CD4-positive, CD25-positive, alpha-beta regulatory T cell (primary cell): ENCODE measurements at regions not wholly inside any gene's neighbourhood (a gene's known extent, or its start where the extent isn't known, plus 50 kb on each side); places are given as distances from the start of the nearest gene placed in this dataset.

ENCODE experiments used
- ATAC-seq, 2 donors: fragments of 150-1000 bp; cut with Tn5 transposase; one replicate each; pipeline ENCODE4 v1.10.0; 2021; ENCODE audit warnings: low read depth in 2 of 2, moderate number of reproducible peaks in 2 of 2, moderate library complexity in 1 of 2
- DNase-seq, 3 donors: peaks; one replicate each; pipeline versions ENCODE4 v3.0.0 to v3.0.0-alpha.2; 2012 to 2022; ENCODE audit warnings: mixed read lengths in 1 of 3
- H3K27ac ChIP-seq: one replicate; pipeline ENCODE4 v1.7.0; 2013; ENCODE audit warnings: mild to moderate bottlenecking, low read length; ENCODE audit not compliant: insufficient read depth, poor library complexity, severe bottlenecking
- H3K27me3 ChIP-seq: one replicate; pipeline ENCODE4 v1.7.0; 2013; ENCODE audit warnings: low read length; ENCODE audit not compliant: control insufficient read depth, insufficient read depth
- H3K36me3 ChIP-seq: one replicate; pipeline ENCODE4 v1.7.0; 2013; ENCODE audit warnings: mild to moderate bottlenecking, low read length, moderate library complexity; ENCODE audit not compliant: control insufficient read depth, insufficient read depth
- H3K4me1 ChIP-seq: 2 replicates; pipeline ENCODE4 v1.7.0; 2013; ENCODE audit warnings: mild to moderate bottlenecking, low read length; ENCODE audit not compliant: insufficient read depth, control insufficient read depth, poor library complexity, severe bottlenecking
- H3K4me3 ChIP-seq: one replicate; pipeline ENCODE4 v1.7.0; 2013; ENCODE audit warnings: low read depth, mild to moderate bottlenecking, low read length, moderate library complexity
- H3K9me3 ChIP-seq, 2 experiments: 1 replicate in 1 of 2; 2 replicates in 1 of 2; pipeline ENCODE4 v1.7.0; 2013; ENCODE audit warnings: low read length in 2 of 2, mild to moderate bottlenecking in 1 of 2, moderate library complexity in 1 of 2; ENCODE audit not compliant: control insufficient read depth in 2 of 2
- H3K27ac Mint-ChIP-seq, 3 donors: one replicate each; pipeline ENCODE4 v1.8.0; 2020 to 2022; ENCODE audit warnings: mild to moderate bottlenecking in 3 of 3, mixed read lengths in 3 of 3, moderate library complexity in 2 of 3
- H3K27me3 Mint-ChIP-seq: one replicate; pipeline ENCODE4 v1.8.0; 2022; ENCODE audit warnings: mild to moderate bottlenecking, mixed read lengths
- H3K36me3 Mint-ChIP-seq: one replicate; pipeline ENCODE4 v1.8.0; 2020; ENCODE audit warnings: mixed read lengths
- H3K4me1 Mint-ChIP-seq, 4 donors: one replicate each; pipeline ENCODE4 v1.8.0; 2020 to 2022; ENCODE audit warnings: mixed read lengths in 4 of 4, mild to moderate bottlenecking in 1 of 4
- H3K4me3 Mint-ChIP-seq, 4 donors: one replicate each; pipeline ENCODE4 v1.8.0; 2020 to 2022; ENCODE audit warnings: mild to moderate bottlenecking in 4 of 4, mixed read lengths in 4 of 4, moderate library complexity in 3 of 4
- H3K9me3 Mint-ChIP-seq, 7 donors: one replicate each; pipeline ENCODE4 v1.8.0; 2020 to 2022; ENCODE audit warnings: mixed read lengths in 7 of 7, mild to moderate bottlenecking in 3 of 7, moderate library complexity in 2 of 7

DNA sequence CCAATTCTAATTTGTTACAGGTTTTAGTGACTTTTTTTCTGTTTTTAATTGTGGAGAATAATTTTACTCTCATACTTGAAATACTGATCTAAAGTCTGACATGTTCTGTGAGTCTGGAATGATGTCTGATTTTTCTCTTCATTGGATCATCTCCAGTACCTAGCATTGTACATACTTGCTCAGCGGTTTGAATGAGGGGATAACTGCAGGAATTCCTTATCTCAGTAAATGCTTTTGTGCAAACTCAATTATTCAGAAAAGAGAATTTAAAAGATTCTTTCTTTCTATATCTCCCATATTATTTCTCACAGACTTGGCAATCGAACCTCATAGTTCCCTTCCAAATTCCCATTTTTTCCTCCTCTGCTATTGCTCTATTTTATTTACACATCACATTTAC lies 397.9 kb upstream of the SGCD start:
- ATAC-seq (no peak), DNase-seq (no peak)
- no peak overlapping the region for H3K27ac Mint-ChIP-seq
- no peaks in the 10 kb centered on the region for H3K27me3 ChIP-seq
- no peak overlapping the region for H3K4me3 ChIP-seq
- H3K9me3 Mint-ChIP-seq, result no peaks in the 10 kb centered on the region
- no peaks in the 10 kb centered on the region for H3K27me3 Mint-ChIP-seq
- no peaks in the 10 kb centered on the region for H3K9me3 ChIP-seq
- H3K36me3 ChIP-seq, result no peaks in the 10 kb centered on the region
- H3K4me3 Mint-ChIP-seq, result no peak overlapping the region
- no peaks in the 10 kb centered on the region for H3K4me1 Mint-ChIP-seq
- H3K27ac ChIP-seq, result no peak overlapping the region
- H3K36me3 Mint-ChIP-seq, result no peaks in the 10 kb centered on the region
- no peaks in the 10 kb centered on the region for H3K4me1 ChIP-seq

GRCh38 chr5:155934964-155935363 lies 392.0 kb upstream of the SGCD start:
- no peaks in the 10 kb centered on the region for H3K36me3 ChIP-seq
- no peak overlapping the region for H3K4me3 ChIP-seq
- H3K36me3 Mint-ChIP-seq, result no peaks in the 10 kb centered on the region
- H3K9me3 ChIP-seq, result no peaks in the 10 kb centered on the region
- no peaks in the 10 kb centered on the region for H3K4me1 Mint-ChIP-seq
- no peak overlapping the region for H3K27ac Mint-ChIP-seq
- no peaks in the 10 kb centered on the region for H3K27me3 ChIP-seq
- H3K4me3 Mint-ChIP-seq, result no peak overlapping the region
- no peak overlapping the region for H3K27ac ChIP-seq
- H3K27me3 Mint-ChIP-seq, result no peaks in the 10 kb centered on the region
- no peak for DNase-seq
- H3K4me1 ChIP-seq, result no peaks in the 10 kb centered on the region
- ATAC-seq, result no peak
- peaks cover 0 to 3% (median 0%) of the 10 kb centered on the region in 7 donors for H3K9me3 Mint-ChIP-seq

GRCh38 chr5:155935723-155936122 lies 391.2 kb upstream of the SGCD start:
- DNase-seq, result no peak
- no peaks in the 10 kb centered on the region for H3K36me3 Mint-ChIP-seq
- Histone ChIP-seq H3K36me3 (no peaks in the 10 kb centered on the region), H3K27ac (no peak overlapping the region), H3K4me1 (no peaks in the 10 kb centered on the region), H3K27me3 (no peaks in the 10 kb centered on the region), H3K4me3 (no peak overlapping the region), H3K9me3 (no peaks in the 10 kb centered on the region)
- H3K27me3 Mint-ChIP-seq, result no peaks in the 10 kb centered on the region
- H3K9me3 Mint-ChIP-seq, result peaks cover 0 to 3% (median 0%) of the 10 kb centered on the region in 7 donors
- no peaks in the 10 kb centered on the region for H3K4me1 Mint-ChIP-seq
- no peak overlapping the region for H3K27ac Mint-ChIP-seq
- H3K4me3 Mint-ChIP-seq, result no peak overlapping the region
- no peak for ATAC-seq

- no peak for ATAC-seq
- H3K4me1 ChIP-seq, result no peaks in the 10 kb centered on the region
- Mint-ChIP-seq H3K4me1 (no peaks in the 10 kb centered on the region), H3K27me3 (no peaks in the 10 kb centered on the region), H3K9me3 (peaks cover 0 to 3% (median 0%) of the 10 kb centered on the region in 7 donors), H3K4me3 (no peak overlapping the region), H3K27ac (no peak overlapping the region), H3K36me3 (no peaks in the 10 kb centered on the region)
- no peak overlapping the region for H3K27ac ChIP-seq
- H3K4me3 ChIP-seq, result no peak overlapping the region
- no peaks in the 10 kb centered on the region for H3K9me3 ChIP-seq
- DNase-seq, result no peak
- no peaks in the 10 kb centered on the region for H3K27me3 ChIP-seq
- H3K36me3 ChIP-seq, result no peaks in the 10 kb centered on the region
These were observed 390.2 kb upstream of the SGCD start for GRCh38 chr5:155936520-155937406.

- Histone ChIP-seq H3K4me3 (no peak overlapping the region), H3K36me3 (no peaks in the 10 kb centered on the region), H3K4me1 (no peaks in the 10 kb centered on the region), H3K9me3 (no peaks in the 10 kb centered on the region), H3K27me3 (no peaks in the 10 kb centered on the region), H3K27ac (no peak overlapping the region)
- Mint-ChIP-seq H3K27ac (no peak overlapping the region), H3K9me3 (peaks cover 0 to 3% (median 0%) of the 10 kb centered on the region in 7 donors), H3K4me3 (no peak overlapping the region), H3K4me1 (no peaks in the 10 kb centered on the region), H3K36me3 (no peaks in the 10 kb centered on the region), H3K27me3 (no peaks in the 10 kb centered on the region)
- ATAC-seq (no peak), DNase-seq (no peak)
These were observed 388.9 kb upstream of the SGCD start for GRCh38 chr5:155938051-155938450.

- Histone ChIP-seq H3K27me3 (no peaks in the 10 kb centered on the region), H3K27ac (no peak overlapping the region), H3K36me3 (no peaks in the 10 kb centered on the region), H3K4me1 (no peaks in the 10 kb centered on the region), H3K9me3 (no peaks in the 10 kb centered on the region), H3K4me3 (no peak overlapping the region)
- no peak overlapping the region for H3K27ac Mint-ChIP-seq
- H3K27me3 Mint-ChIP-seq, result no peaks in the 10 kb centered on the region
- ATAC-seq (no peak), DNase-seq (no peak)
- no peak overlapping the region for H3K4me3 Mint-ChIP-seq
- no peaks in the 10 kb centered on the region for H3K36me3 Mint-ChIP-seq
- peaks cover 0 to 4% (median 0%) of the 10 kb centered on the region in 4 donors for H3K4me1 Mint-ChIP-seq
- H3K9me3 Mint-ChIP-seq, result peaks cover 0 to 2% (median 0%) of the 10 kb centered on the region in 7 donors
These were observed 385.6 kb upstream of the SGCD start for GRCh38 chr5:155941340-155941739.

GRCh38 chr5:155943516-155944407 lies 383.2 kb upstream of the SGCD start:
- no peak overlapping the region for H3K4me3 Mint-ChIP-seq
- H3K4me3 ChIP-seq, result no peak overlapping the region
- peak in 2 of 3 donors; percentile 8 to 47 for DNase-seq

More at GRCh38 chr5:155943516-155944407, 383.2 kb upstream of the SGCD start:
- Mint-ChIP-seq H3K4me1 (peaks cover 0 to 4% (median 0%) of the 10 kb centered on the region in 4 donors), H3K27me3 (no peaks in the 10 kb centered on the region), H3K27ac (no peak overlapping the region), H3K36me3 (no peaks in the 10 kb centered on the region), H3K9me3 (peaks cover 0 to 2% (median 0%) of the 10 kb centered on the region in 7 donors)
- H3K27ac ChIP-seq, result no peak overlapping the region
- no peaks in the 10 kb centered on the region for H3K36me3 ChIP-seq
- no peaks in the 10 kb centered on the region for H3K9me3 ChIP-seq
- no peaks in the 10 kb centered on the region for H3K27me3 ChIP-seq
- no peaks in the 10 kb centered on the region for H3K4me1 ChIP-seq
- ATAC-seq, result peak in 1 of 2 donors; percentile 52
